HG03039 (cell line): ENCODE measurements at regions not wholly inside any gene's neighbourhood (a gene's known extent, or its start where the extent isn't known, plus 50 kb on each side); places are given as distances from the start of the nearest gene placed in this dataset.
A peak's percentile ranks its signal among the peaks of the same experiment; 100 is the strongest.
"Not testable (repeated sequence)": the region's sequence is repeated elsewhere in the genome, so short reads cannot be mapped to it uniquely, and the experiment has no call there.

Source experiments
- ATAC-seq: cut with Tn5 transposase; IDR thresholded peaks from one replicate; pipeline ENCODE4 v1.9.1; 2021; ENCODE audit warnings: mild to moderate bottlenecking, moderate library complexity; ENCODE audit not compliant: unreplicated experiment

- ATAC-seq: not testable (repeated sequence)
Measured at GRCh38 chr3:191078913-191079312, 120.1 kb upstream of the OSTN start.

DNA sequence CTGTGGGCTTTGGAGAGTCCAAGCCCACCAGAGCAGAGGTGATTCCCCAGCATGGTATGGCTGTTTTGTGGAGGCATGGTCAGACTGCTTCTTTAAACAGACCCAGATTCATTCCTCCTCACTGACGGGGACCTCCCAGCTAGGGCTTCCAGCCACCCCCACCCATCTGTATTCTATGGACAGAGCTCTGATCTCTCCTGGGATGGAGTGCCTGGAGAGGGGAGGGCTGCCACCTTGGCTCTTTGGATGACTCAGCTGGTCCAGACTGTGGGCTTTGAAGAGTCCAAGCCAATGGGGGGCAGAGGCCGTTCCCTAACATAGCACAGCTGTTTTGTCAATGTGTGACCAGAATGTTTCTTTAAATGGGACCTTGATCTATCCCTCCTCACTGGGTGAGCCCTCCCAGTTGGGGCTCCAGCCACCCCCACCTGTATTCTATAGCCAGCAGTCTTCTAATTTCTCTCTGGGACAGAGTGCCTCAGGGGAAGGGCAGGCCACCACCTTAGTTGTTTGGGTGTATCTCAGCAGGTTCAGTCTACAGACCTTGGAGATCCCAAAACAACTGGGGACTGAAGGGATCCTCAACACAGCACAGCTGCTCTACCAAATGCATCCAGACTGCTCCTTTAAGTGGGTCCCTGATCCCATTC, 122.0 kb upstream of the OSTN start:
- no peak for ATAC-seq

DNA sequence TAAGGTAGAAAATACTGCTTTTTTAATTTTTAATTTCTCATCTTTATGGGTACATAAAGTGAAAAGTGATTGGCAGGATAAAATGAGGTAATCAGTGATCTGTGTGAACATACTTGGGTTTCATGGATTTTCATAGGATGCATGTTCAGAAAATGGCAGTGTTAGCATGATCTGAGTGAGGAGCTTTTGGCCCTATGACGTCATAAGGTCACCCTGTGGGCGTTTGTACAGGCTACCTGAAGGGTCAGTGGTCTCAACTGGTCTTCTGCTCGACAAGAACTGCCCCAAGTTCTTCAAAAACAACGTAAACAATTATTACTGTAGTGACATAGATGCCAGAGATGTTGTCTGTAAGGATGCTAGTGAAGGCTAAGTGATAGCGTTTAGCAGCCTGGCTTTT, 124.5 kb upstream of the OSTN start:
- ATAC-seq: no peak

DNA sequence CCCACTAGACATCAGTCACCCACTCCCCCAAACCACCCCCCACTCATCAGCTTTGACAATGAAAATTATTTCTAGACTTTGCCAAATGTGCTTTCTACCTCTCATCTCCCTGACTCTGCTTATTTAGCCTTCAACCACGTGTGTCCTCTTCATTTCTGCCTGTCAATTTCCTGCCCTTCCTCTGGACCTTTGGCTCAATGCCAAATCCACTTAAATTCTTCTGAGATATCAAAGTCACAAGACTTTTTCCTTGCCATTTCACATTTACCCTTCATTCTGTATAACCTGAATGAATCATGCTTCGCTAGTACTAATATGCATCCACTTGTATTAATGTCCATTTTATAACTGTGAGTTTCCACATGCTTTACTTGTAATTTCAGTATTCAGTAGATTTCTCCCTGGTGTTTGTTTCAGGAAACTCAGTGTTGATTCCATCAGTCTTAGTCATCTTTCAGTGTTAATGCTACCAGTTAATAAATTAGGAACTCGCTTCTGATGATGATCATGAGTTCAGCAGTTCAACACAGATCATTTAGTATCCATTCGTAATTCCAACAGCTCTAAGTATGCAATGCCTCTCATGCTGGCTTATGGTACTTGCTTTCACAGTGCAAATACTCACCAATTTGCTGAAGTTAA, 128.2 kb upstream of the OSTN start:
- ATAC-seq: no peak

GRCh38 chr3:191070201-191070600, 128.8 kb upstream of the OSTN start:
- ATAC-seq: no peak

- ATAC-seq: no peak
Measured at GRCh38 chr3:191068946-191069813, 129.9 kb upstream of the OSTN start.

GRCh38 chr3:191066669-191067068, 132.4 kb upstream of the OSTN start:
- ATAC-seq: no peak

GRCh38 chr3:191065181-191065805, 133.7 kb upstream of the OSTN start:
- ATAC-seq: no peak

DNA sequence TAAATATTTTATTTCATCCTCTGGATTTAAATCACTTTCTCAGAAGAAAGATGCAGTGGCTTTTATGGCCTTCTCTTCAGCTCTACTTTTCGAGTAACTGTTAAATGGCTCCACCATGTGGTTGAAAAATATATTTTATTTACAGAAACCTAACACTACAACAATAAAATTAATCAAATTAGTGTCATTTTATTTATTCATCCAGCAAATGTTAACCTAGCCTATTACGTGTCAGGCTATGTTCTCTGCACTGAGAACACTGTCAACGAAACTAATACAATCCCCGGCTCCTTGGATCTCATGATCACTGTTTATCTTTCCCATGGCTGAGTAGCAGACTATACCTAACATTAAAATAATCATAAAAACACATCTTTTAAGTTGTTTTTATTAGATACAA, 148.0 kb upstream of the OSTN start:
- ATAC-seq: no peak

DNA sequence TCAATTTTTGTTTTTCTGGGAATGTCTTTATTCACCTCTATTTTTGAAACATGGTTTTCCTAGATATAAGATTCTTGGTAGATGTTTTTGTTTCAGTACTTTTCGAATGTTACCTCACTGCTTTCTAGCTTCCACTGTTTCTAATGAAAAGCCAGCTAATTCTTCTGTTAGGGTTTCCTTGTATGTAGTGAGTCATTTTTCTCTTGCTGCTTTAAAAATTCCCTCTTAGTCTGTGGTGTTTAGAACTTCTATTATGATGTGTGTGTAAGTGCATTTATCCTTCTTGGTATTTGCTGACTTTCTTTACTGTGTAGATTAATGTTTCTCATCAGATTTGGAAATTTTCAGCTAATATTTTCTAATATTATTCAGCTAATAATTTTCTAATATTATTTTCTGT, 151.1 kb upstream of the OSTN start:
- no peak for ATAC-seq

GRCh38 chr3:191030929-191031328, 168.1 kb upstream of the OSTN start:
- ATAC-seq: no peak

DNA sequence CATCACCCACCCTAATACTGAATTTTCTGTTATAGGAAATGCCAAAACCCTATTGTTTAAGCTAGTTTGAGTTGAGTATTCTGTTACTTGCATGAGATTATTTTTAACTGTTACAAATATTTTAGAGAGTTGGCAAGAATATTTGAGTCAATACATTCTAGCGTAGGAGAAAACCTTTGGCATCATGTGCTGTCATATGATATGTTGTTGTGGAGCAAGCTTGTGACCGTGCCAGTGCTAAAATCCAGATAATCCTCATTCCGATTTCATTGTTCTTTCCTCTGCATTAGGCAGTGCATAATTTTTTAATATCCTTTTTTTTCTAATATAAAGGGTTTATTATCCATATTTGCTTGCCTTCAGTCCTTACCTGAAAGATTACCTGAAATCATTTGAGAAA, 168.0 kb upstream of the GMNC start:
- ATAC-seq: no peak

- no peak for ATAC-seq
Measured at GRCh38 chr3:191026746-191027145, 164.3 kb upstream of the GMNC start.

DNA sequence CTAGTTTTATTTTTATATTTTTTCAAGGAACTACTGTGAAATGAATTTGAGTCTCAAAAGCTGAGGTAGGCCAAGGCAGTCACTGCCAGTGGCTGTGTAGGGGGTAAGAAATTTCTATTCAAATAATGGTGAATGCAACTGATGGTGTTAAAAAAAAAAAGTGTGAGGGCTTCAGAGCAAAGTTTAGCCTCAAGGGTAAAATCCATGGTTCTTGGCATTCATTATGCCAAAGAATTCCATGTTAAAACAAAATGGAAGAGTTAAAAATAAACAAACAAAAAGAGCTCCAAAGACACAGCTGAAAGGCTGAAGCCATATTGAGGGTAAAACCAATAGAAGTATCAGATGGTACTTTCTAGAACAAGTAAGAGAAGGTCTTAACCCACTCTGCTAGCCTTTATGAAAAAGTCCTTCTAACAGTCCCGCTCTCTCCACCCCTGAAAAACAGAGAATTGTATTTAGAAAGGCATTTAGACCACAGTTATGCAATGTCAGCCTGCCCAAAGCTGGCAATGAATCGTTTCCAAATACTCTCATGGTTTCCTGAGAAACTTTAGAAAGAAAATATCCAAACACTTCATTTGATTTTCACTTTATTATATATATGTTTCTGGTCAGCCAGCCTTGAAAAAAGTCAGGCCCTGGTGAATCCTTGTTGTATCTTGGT, 158.4 kb upstream of the GMNC start:
- no peak for ATAC-seq

- ATAC-seq: no peak
Measured at GRCh38 chr3:191019855-191020254, 157.4 kb upstream of the GMNC start.

DNA sequence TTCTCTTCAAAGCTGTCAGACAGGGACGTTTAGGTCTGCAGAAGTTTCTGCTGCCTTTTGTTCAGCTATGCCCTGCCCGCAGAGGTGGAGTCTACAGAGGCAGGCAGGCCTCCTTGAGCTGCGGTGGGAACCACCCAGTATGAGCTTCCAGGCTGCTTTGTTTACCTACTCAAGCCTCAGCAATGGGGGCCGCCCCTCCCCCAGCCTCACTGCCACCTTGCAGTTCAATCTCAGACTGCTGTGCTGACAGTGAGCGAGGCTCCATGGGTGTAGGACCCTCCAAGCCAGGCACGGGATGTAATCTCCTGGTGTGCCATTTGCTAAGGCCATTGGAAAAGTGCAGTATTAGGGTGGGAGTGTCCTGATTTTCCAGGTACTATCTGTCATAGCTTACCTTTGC, 153.5 kb upstream of the GMNC start:
- not testable (repeated sequence) for ATAC-seq

DNA sequence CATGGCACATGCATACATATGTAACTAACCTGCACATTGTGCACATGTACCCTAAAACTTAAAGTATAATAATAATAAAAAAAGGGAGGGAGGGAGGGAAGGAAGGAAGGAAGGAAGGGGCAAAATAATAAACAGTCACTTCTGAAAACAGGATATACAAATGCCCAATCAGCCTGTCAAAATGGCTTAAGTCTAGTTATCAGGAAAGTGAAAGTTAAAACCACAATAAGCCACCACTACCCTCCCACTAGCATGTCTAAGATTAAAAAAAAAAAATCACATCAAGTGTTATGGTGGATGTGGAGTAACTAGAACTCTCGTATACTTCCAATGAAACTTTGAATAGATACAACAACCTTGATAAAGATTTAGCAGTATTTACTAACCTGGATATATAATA, 145.6 kb upstream of the GMNC start:
- ATAC-seq: no peak

- ATAC-seq: peak; percentile 81
Measured at GRCh38 chr3:191005790-191006189, 143.3 kb upstream of the GMNC start.

GRCh38 chr3:191003742-191004141, 141.2 kb upstream of the GMNC start:
- ATAC-seq: no peak

DNA sequence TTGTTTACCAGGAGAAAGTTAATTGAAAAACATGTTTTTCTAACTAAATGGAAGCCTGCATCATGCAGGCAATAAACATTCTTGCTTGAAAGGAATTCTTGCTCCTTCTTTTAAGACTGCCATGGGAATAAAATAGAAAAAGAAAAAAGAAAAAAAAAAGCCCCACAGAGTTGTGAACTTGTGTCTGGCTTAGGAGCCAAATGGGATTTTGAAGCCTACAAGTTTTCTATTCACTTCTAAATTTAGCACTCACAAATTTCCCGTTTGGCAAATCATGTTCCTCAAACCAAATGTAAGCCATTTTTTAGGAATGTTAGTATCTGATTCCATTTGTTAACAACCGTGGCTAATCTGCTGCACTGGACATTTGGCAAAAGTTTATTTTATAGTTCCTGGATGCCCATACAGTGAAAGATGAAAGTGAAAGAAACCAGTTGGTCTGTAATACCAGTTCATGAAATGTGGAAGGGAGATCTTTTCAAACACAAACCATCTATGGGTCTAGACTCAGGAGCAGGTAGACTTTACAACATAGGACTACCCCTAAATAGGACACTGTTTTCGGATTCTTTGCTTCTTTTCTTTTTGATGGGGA, 133.8 kb upstream of the GMNC start:
- ATAC-seq: no peak

DNA sequence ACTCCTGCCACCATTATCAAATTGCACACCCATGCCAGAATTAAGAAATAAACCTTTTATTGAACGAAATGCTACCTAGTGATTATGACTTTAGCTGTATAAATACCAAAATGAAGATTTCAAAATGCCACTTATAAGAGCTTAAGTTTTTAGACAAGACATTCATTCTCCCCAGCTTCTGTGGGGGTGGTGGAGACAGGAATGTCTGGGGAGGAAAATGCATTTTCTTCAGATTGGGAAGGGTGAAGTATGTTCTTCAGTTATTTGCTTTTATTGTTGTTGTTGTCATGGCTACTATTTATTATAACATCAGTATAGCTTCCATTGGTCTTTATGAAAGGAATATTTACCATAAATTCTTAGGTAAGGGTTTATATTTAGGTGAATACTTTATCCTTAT, 132.7 kb upstream of the GMNC start:
- ATAC-seq: no peak
